ENCODE measurements at regions not wholly inside any gene's neighbourhood (a gene's known extent, or its start where the extent isn't known, plus 50 kb on each side); places are given as distances from the start of the nearest gene placed in this dataset.

DNA sequence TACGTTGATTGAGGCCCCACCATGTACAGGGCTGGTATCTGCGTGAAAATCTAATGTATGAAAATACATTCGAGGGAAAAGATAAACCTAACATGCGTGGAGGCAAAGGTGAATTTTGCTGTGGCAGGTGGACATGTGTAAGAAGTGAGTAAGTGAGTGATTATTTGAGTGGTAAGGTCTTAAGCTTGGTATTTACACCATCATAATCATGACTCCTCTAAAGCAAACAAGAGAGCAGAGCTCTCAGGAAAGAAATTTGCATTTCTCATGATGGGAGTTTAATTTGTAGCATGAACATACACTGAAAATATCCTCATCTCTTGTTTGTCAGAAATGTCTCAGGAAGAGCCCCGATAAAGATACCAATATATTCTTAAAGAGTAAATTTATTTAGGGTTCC, 260.6 kb downstream of the PSAT1 start:
- TF ChIP-seq, protein P1, sequence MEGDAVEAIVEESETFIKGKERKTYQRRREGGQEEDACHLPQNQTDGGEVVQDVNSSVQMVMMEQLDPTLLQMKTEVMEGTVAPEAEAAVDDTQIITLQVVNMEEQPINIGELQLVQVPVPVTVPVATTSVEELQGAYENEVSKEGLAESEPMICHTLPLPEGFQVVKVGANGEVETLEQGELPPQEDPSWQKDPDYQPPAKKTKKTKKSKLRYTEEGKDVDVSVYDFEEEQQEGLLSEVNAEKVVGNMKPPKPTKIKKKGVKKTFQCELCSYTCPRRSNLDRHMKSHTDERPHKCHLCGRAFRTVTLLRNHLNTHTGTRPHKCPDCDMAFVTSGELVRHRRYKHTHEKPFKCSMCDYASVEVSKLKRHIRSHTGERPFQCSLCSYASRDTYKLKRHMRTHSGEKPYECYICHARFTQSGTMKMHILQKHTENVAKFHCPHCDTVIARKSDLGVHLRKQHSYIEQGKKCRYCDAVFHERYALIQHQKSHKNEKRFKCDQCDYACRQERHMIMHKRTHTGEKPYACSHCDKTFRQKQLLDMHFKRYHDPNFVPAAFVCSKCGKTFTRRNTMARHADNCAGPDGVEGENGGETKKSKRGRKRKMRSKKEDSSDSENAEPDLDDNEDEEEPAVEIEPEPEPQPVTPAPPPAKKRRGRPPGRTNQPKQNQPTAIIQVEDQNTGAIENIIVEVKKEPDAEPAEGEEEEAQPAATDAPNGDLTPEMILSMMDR (IDR thresholded peaks at IDR 0.05): no peak
- no peak for TF ChIP-seq POLR2AphosphoS5 (IDR thresholded peaks at IDR 0.05)

Data from transverse colon (tissue), 4 donors.